Activated CD8-positive, alpha-beta memory T cell treated with anti-CD3 and anti-CD28 coated beads for 48 hours (primary cell): ENCODE measurements at regions not wholly inside any gene's neighbourhood (a gene's known extent, or its start where the extent isn't known, plus 50 kb on each side); places are given as distances from the start of the nearest gene placed in this dataset.
"Not testable (repeated sequence)": the region's sequence is repeated elsewhere in the genome, so short reads cannot be mapped to it uniquely, and the experiment has no call there.

ENCODE experiments used
- DNase-seq, 3 experiments: peaks; one replicate each; pipeline ENCODE4 v3.0.0-alpha.2; 2020; ENCODE audit warnings: low read depth in 2 of 3, low spot score in 2 of 3

DNA sequence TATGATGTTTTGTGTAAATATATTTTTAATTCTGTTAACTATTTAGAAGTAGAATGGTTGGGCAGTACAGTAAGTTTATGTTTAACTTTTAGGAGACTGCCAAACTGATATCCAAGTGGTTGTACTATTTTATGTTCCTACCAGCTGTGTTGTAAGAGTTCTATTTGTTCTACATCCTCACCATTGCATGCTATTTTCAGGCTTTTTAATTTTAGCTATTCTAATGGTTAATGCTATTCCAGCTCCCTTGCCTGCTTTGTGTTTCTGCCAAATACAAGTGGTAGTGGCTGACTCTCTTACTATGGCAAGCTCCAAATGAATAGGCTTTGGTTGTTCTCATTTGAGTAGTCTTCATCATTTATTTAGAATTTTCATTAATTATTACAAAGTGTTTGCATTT lies 476.4 kb downstream of the KIF4B start:
- DNase-seq: no peak

DNA sequence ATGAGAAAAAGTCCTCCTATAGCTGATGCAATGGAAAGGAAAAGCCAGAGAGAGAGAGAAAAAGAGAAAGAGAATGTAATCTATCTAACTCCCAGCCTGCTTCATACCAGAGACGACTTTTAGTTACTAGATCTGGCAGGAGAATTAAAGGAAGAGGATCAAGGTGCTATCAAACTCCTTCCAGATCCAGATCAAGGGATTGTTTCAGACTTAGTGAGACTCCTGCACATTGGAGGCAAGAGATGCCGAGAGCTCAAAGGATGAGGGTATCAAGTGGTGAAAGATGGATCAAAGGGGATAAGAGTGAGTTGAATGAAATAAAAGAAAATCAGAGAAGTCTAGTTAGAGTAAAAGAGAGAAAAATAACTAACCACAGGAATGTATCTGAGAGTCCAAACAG lies 478.6 kb downstream of the KIF4B start:
- no peak for DNase-seq

DNA sequence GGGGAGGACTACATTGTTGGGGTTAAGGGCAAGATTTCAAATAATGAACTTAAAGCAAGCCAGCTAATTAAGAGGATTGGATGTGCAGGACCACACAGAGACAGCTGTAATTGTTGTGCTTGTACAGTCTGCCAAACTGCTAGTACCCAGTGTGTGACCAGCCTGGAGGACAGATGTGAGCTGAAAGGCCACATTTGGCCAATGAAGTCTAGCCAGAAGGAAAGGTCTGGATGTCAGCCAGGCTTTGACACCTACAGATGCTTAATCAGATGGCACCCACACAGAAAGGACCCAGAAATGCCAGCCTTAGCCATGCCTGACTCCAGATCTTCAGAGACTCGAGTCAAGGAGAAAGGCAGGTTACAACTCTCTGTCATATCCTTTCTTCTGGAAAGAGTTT lies 491.1 kb downstream of the KIF4B start:
- no peak for DNase-seq

DNA sequence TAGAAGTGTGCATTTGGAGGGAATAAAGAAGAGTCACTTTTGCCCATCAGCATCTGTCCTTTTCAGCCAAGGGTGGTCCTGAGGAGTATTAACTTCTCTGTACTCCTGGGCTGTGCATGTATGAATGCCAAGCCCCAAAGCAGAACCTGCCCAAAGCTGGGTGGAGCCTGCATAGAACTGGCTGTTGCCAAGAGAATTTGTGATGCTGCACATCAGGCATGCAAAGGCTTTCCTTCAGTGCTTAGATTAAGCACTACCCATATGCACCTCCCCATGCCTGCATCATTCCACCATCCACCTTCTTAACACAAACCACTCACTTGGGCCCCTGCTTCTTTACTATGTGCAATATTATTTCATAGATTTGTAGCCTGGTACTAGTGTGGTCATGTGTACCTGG lies 493.8 kb downstream of the KIF4B start:
- DNase-seq: no peak

DNA sequence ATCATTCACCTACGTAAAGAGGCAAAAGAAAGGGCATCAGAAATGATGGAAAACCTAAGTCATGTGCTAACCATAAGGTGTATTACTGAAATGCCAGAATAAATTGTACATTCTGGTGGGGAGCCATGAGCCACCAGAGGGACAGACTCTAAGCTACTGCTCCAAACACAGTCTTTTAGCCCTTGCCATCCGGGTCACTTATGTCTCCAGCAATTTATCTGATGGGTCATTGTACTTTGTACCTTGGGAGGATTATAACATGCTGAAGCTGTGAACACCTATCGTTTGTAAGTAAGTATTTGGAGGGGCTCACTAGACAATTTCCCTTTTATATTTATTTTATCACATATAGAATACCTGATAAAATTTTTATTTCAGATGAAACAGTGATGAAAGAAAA lies 495.1 kb downstream of the KIF4B start:
- DNase-seq: no peak

DNA sequence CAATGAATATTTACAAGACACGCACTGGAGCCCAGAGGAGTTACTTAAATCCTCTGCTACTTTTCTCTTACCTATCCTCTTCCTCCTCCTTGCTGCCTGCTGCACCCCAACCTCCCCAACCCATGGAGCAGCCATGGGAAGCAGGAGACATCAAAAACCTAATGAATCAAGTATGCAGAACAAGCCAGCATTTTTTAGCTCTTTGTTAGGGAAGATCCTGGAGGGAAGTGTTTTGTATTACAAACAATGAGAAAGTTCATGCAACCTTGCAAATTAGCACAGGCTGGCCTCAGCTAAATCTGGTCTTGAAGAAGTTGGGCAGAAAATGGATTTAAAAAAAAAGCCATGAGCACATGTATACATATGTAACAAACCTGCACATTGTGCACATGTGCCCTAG lies 498.8 kb downstream of the KIF4B start:
- no peak for DNase-seq

DNA sequence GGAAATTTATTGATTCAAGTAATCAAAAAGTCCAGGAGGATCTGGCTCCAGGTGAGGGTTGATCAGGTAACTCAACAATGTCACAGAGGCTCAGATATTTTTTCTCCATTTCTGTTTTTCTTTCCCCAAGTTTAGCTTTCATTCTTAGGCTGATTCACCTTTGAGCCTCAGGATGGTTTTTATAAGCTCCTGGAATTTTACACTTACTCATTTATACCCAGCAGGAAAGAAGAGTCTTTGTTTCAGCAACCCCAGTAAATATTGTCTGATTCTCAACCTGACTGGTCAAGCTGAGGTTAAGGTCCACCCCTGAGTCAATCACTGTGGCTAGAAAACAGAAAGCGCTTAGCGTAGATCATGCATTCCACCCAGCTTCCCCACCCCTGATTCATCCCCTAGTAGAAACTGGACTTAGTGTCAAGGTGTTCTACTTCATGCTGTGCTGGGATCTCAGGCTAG lies 500.6 kb downstream of the KIF4B start:
- no peak for DNase-seq

DNA sequence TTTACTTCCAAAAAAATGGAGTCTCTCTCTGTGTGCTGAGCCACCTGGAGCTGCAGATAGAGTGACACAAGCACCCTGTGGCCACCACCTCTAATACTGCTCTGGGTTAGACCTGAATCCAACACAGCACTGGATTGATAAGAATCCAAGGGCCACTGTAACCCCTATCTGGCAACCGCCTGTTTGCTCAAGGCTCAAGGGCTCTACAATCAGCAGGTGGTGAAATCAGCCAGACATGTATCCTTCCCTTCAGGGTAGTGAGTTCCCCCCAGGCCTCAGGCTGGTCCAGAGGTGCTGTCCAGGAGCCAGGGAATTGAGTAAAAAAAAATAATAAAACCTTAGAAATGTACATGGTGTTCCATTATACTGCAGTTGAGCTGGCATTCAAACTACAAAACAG lies 509.0 kb downstream of the KIF4B start:
- DNase-seq: no peak

DNA sequence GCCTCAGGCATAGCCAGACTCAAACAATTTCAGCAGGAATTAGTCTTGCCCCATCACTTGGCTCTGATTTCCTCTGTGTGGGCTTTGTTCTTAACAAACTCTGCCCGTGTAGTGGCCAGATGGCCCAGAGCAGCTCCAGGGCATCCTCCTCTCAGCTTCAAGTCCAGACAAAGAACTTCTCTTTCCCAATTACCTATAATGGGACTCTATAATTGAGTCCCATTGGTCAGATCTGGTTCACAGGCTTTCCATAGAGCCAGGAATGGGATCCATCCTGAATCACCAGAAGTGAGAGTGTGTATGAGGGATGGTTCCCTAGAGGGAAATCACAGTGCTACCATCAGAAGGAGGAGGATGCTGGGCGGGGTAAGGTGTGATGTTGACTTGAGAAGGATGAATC lies 515.8 kb downstream of the KIF4B start:
- DNase-seq: no peak

DNA sequence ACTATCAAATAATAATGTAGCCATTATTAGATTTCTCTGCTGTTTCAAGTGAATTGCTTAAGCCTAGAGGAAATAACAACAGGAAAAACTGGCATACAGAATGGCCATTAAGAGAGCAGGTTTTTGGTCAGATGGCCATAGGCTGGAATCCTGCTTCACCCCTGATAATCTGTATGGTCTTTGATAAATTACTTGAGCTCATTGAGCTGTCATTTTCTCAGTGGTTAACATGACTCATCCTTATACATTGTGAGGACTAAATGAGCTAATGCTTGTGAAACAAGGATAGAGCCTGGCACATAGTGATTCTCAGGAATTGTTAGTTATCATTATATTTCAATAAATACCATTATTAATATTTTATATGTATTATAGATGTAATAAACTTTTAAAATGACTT lies 516.5 kb downstream of the KIF4B start:
- no peak for DNase-seq

DNA sequence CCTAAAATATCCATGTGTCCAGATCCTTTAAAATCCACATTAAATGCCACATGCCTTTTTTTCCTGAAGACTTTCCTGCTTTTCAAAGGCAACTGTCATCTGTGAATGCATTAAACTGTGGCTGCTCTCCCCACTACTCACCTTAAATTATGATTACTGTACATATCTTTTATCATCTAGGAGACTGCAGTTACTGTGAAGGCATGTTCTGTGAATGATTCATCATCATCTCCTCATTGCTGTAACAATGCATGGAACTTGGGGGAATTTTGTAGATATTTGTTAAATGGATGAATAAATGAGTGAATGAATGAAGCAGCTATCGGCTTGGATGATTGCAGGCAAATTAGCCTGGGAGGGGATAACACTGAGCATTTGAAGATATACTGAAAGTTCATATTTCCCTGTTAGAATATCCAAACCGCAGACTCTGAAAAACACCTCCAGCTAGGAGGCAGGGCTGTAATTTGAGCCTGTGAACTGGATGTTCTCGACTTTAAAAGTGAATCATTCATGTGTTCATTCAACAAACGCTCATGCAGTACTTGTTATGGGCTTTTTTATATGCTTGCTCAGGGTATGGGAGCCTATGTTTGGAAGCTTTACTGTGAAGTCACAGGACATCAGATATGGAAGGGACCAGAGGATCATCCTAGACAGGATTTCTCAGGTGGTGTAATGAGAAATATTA lies 519.2 kb downstream of the KIF4B start:
- no peak for DNase-seq

DNA sequence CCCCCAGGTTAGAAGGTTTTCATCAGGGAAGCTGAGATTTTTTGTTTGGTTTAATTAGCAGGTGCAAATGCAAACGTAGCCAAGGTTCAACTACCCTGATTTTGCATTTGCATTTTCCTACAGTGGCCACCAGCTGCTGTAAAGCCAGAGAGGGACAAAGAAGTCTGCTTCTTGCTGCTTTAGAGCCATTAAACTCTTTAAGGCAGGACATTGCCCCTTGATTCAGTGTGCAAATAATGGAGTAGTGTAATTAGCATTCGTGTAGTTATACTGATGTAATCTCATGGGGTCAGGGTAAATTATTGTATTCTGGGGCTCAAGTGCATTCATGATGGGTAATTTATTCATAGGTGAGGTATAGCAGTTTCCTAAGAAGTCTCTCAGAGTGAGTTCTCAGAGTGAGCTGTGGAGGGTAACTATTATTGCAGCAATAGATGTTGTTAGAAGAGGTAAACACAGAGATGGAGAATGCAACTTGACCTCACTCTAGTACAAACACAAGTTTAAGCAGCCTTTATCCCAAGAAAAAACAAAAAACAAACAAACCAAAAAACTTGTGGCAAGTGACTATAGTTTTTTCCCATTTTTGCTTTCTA lies 526.5 kb downstream of the KIF4B start:
- DNase-seq: no peak

DNA sequence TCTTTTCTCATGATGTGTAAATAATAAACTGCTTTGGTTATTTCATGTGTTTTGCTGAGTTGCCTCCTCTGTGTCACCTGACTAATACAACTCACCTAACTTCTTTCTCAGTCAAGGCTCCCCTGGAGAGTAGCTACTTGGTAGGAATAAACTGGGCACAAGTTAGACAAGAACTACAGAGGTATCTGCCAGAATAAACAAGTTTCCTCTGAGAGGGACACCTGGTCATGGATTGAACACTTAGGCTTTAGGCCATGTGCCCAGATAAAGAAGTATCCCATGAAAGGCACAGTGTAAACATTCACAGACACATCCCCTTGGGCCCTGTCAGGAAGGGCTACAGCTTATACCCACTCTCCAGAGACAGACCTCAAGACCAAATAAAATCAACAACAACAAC lies 532.5 kb downstream of the KIF4B start:
- DNase-seq: no peak

DNA sequence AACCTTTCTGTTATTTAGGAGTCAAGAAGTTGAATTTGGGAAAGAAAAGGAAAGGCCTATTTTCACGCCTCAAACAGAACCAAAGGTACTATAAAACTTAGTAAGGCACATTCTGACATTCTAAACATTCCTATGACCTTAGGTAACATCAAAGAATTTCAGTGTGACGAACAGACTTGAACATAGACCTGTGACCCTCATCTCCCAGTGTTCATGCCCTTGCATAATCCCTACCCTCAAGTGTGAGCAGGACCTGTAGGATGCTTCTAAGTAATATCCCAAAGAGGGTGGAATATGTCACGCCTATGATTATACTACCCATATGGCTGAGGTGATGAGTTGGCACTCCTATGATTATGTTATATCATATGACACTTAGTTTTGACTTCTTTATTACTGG lies 540.9 kb downstream of the KIF4B start:
- no peak for DNase-seq

DNA sequence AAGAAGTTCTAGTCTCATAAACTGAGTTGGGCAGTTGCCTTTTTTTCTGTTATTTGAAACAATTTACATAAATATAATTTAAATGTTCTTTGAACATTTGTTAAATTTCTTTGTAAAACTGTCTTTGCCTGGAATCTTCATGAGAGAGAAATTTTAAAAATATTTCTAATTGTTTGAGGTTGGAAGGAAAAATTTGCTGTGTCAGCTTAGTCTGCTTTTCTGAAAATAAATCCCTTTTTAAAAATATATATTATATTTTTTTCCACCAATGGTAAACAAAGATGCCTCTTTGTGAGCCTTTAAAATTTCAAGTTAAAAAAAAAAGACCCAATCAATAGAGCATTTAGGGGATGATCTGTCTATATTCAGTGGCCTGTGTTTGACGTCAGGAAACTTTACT lies 542.7 kb downstream of the KIF4B start:
- no peak for DNase-seq

DNA sequence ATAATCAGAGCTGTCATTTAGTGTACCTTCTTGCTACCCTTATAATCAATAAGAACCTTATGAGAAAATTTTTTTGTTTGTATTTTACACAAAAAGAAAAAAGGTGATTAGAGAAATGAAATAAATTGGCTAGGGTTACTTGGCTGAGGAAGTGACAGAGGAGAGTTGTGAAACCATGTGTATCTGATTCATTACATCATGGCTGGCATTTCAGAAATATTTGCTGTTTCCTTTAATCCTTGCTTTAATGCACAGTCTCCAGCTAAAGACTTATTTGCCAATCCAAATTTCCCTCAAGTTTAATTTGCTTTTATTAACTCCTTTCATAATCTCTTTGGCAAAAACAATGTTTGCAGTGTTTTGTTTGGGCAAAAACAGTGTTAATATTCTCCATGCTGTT lies 543.1 kb downstream of the KIF4B start:
- no peak for DNase-seq

DNA sequence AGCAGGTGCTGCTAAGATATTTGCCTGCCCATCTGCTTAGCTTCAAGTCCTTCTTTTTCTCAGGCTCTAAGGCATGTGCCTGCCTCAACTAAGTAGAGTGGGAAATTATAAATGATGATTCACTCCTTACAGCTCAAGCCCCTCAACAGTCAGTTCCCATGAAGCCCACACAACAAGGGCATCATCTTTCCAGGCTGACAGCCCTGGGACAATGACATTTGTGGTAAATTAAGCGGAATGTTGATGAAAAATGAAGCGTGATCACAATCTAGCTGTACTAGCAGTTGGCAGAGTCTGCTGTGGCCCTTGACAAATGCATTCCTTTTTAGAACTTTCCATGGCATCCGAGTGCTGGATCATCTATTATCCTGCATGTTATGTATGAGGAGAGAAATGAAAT lies 548.6 kb downstream of the KIF4B start:
- no peak for DNase-seq

DNA sequence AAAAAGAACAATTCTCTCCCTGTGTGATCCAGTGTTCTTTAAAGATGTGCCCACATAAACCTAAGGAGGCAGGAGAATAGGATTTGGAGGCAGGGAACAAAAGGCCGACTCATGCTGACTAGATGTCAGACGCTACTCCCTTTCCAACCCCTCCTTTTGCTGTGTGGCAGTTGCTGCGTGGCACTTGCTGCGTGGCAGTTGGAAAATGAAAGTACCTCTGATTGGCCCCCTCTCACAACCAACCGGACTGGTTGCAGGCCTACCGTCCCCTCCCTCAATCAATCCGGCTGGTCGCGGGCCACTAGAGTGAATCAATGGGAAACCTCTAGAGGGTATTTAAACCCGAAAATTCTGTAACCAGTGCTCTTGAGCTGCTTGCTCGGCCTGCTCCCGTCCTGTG lies 551.0 kb downstream of the KIF4B start:
- DNase-seq: no peak

DNA sequence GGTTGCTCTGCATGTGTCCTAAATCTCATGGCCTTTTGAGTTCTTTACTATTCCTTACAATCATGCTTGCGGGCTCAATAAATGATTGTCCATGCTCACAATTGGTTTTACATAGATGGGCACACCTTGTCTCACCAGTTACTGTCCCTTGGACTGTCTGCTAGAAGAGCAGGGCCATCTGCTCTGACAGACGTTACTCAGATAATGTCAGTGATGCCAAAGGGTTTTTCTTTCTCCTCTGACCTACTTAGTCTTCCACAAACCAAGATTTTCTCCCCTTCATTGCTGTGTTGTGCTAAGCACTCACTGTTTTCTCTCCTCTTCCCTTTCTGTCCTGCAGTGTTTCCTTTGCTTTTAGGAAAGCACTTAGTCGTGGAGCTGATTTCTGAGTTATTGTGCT lies 562.3 kb downstream of the KIF4B start:
- no peak for DNase-seq

DNA sequence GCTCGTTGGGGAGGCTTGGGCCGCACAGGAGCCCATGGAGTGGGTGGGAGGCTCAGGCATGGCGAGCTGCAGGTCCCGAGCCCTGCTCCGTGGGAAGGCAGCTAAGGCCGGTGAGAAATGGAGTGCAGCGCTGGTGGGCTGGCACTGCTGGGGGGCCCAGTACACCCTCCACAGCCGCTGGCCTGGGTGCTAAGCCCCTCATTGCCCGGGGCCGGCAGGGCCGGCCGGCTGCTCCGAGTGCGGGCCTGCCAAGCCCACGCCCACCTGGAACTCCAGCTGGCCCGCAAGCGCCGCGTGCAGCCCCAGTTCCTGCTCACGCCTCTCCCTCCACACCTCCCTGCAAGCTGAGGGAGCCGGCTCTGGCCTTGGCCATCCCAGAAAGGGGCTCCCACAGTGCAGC lies 573.3 kb downstream of the KIF4B start:
- not testable (repeated sequence) for DNase-seq

DNA sequence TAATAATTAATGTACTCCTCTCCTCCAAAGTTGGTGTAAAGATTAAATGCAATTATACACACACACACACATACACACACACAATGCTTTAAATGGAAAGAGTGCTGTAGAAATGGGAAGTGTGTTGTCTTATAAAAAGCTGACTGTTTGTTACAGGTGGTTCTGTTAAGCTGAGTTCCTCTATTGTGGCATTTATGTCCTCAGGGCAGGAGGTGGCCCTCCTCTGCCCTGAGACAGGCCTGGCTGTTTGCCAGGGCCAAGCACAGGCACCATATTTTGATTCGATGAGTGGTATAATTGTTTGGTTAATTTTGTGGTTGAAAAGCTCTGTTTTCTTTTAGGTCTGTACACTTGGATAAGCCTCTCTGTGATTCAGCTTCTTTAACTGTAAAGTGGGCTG lies 573.9 kb downstream of the KIF4B start:
- no peak for DNase-seq

DNA sequence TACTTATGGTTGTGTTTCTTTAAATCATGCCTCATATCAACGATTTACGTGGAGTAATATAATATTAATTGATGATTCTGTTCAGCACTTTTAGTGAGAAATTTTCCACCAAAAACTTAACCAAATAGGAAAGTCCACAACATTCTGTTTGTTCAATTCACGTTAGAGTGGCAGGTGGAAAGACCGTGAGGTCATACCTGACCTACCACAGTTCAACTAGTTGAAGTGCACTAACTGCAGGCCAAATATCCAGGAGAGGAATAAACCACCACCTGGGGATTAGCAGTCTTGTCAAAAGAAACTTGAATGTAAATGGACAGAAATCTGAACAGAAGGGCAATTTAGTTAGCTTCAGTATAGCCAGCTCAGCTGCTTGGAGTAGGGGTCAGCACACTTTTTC lies 577.7 kb downstream of the KIF4B start:
- DNase-seq: no peak

DNA sequence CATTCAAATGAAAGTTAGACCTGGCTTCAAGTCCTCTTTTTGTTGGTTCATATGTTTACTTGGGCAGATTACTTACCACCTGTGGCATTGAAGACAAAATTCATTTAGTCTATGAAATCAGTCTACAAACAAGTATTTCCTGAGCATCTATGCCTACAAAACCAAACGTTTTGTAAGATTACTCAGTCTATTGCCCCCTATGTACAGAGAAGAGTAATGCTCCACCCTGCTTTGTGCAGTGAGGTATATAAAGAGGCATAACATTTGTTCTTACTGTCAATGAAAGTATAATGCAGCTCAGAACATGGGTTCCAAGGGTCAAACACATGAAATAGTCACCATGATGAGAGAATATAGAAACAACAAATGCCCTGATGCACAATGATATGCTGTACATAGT lies 580.7 kb downstream of the KIF4B start:
- DNase-seq: no peak
